ENCODE measurements at regions not wholly inside any gene's neighbourhood (a gene's known extent, or its start where the extent isn't known, plus 50 kb on each side); places are given as distances from the start of the nearest gene placed in this dataset.

DNA sequence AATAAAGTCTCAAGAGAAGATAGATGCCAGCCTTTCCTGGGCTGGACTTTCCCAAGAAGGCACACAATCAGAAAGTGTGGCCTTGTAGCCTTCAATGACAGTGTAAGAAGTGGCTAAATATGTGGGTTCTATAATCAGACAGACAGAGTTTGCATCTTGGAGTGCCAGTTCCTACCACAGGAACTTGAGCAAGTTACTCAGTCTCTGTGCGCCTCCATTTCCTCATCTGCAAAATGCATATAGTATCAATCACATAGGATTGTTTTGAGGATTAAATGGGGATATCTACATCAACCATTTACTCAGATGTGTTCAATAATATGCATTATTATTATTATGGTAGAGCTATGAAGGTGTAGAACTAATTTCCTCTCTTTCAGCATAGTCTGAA is 176.8 kb upstream of the PTBP2 start:
- CTCF ChIA-PET (ENCODE audit: partially characterized antibody), result no interaction called here
- no peak for TF ChIP-seq USF2 (IDR thresholded peaks at IDR 0.05; ENCODE audit: low read length)

More for the DNA sequence above, 176.8 kb upstream of the PTBP2 start:
- 78% methylated on average over 1 of the region's 1 CpG; no CpG with 5 or more reads in 1 of the 2 experiments for WGBS, 2 experiments (ENCODE audit: extremely low coverage in 1 of 2, insufficient coverage in 1 of 2, insufficient read length in 1 of 2, insufficient replicate concordance in 2 of 2, low coverage in 1 of 2, low lambda C conversion rate in 2 of 2, missing lambda C conversion rate in 1 of 2)
- Histone ChIP-seq H2AK5ac (ENCODE audit: low read depth, low read length) (no peak overlapping the region), H3K79me2 (ENCODE audit: control insufficient read depth in 1 of 2, insufficient read depth in 2 of 2, low read length in 2 of 2) (no peaks in the 10 kb centered on the region), H3K9ac (replicated peaks in 1 of 4; ENCODE audit: extremely low read depth in 1 of 4, low read depth in 3 of 4, low read length in 3 of 4) (no peak overlapping the region), H3K23me2 (ENCODE audit: low read depth, low read length) (no peaks in the 10 kb centered on the region), H2BK12ac (ENCODE audit: low read depth, low read length) (no peak overlapping the region; the same call in 1 of the 2 replicates), H3K27me3 (replicated peaks in 1 of 4; ENCODE audit: control insufficient read depth in 3 of 4, extremely low read depth in 1 of 4, insufficient read depth in 3 of 4, low read length in 3 of 4) (no peaks in the 10 kb centered on the region), H2BK20ac (ENCODE audit: low read length) (peak overlapping the region; percentile 8; the same call in 1 of the 2 replicates), H3K4me2 (ENCODE audit: insufficient read depth in 1 of 2, low read depth in 2 of 2, low read length in 2 of 2) (peak overlapping the region; percentile 3 to 15; a peak in 2 of 4 replicates), H3K56ac (replicated peaks; ENCODE audit: insufficient read length, low read depth, low read length) (no peak overlapping the region), H2BK15ac (ENCODE audit: low read length) (no peak overlapping the region), H3K36me3 (ENCODE audit: control insufficient read depth in 2 of 4, insufficient read depth in 4 of 4, low read length in 3 of 4) (no peaks in the 10 kb centered on the region), H3K4ac (replicated peaks; ENCODE audit: insufficient read length, low read depth, low read length) (no peak overlapping the region), H2BK5ac (ENCODE audit: low read depth, low read length) (no peak overlapping the region; the same call in 1 of the 2 replicates), H4K8ac (ENCODE audit: extremely low read depth, insufficient read depth, low read length) (no peak overlapping the region), H3K27ac (ENCODE audit: low read depth, low read length) (no peak overlapping the region), H4K5ac (ENCODE audit: insufficient read length, low read depth, low read length) (no peak overlapping the region), H2BK120ac (replicated peaks; ENCODE audit: low read depth, low read length) (no peak overlapping the region), H3K23ac (ENCODE audit: insufficient read length) (no peak overlapping the region), H3K14ac (ENCODE audit: insufficient read length) (no peak overlapping the region), H3K9me3 (ENCODE audit: insufficient read depth in 2 of 2, low read depth in 1 of 2, low read length in 1 of 2) (no peaks in the 10 kb centered on the region), H4K91ac (replicated peaks; ENCODE audit: insufficient read length, low read length) (peak overlapping the region; percentile 83), H3K18ac (ENCODE audit: extremely low read depth, low read length) (peak overlapping the region; percentile 41; the same call in 1 of the 2 replicates), H3K4me3 (ENCODE audit: extremely low read depth in 1 of 4, insufficient read depth in 2 of 4, low read depth in 3 of 4, low read length in 4 of 4) (no peak overlapping the region; a peak in 1 of 8 replicates), H3K4me1 (replicated peaks in 1 of 4; ENCODE audit: control insufficient read depth in 3 of 4, insufficient read depth in 4 of 4, low read length in 3 of 4) (peaks cover 0 to 18% (median 8%) of the 10 kb centered on the region in 4 experiments; a peak in 4 of 7 replicates), H4K20me1 (replicated peaks in 1 of 2; ENCODE audit: control insufficient read depth in 1 of 2, insufficient read depth in 2 of 2, low read length in 2 of 2) (no peaks in the 10 kb centered on the region), H3K79me1 (ENCODE audit: low read depth, low read length) (no peaks in the 10 kb centered on the region), H2AFZ (ENCODE audit: low read length) (no peak overlapping the region; the same call in 1 of the 2 replicates)
- POLR2A ChIA-PET (ENCODE audit: partially characterized antibody), result no interaction called here
- FAIRE-seq, result no peak
- DNase-seq (ENCODE audit: low read depth in 1 of 2, low spot score in 2 of 2), result no peak

Measured in H1 (cell line).